ENCODE measurements at regions not wholly inside any gene's neighbourhood (a gene's known extent, or its start where the extent isn't known, plus 50 kb on each side); places are given as distances from the start of the nearest gene placed in this dataset.

DNA sequence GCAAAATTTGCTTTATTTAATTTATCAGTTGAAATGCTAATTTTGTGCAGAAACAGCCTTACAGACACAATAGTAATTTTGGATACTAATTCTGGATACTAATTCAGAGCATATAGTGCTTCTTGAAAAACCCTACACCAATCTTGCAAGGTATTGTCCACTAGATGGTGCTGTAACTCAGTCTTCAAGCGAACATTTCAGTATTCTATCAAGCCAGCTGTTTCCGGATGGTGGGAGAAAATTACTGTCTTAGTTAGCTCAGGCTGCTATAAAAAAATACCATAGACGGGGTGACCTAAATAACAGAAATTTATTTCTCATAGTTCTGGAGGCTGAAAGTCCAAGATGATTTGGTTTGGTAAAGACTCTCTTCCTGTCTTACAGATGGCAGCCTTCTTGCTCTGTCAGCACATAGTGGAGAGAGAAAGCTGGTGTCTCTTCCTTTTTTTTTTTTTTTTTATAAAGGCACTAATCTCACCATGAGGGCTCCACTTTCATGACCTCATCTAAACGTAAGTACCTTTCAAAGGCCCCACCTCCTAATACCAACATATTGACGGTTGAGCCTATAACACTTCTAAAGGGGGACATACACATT, 1306.5 kb upstream of the CDH9 start:
- TF ChIP-seq CTCF (IDR thresholded peaks at IDR 0.05), result peak; percentile 85
- no peak for TF ChIP-seq EZH2 (IDR thresholded peaks at IDR 0.05)
